GM21367 (cell line): ENCODE measurements at regions not wholly inside any gene's neighbourhood (a gene's known extent, or its start where the extent isn't known, plus 50 kb on each side); places are given as distances from the start of the nearest gene placed in this dataset.

Source experiments
- ATAC-seq: cut with Tn5 transposase; IDR thresholded peaks from one replicate; pipeline ENCODE4 v1.9.1; 2021; ENCODE audit not compliant: unreplicated experiment

DNA sequence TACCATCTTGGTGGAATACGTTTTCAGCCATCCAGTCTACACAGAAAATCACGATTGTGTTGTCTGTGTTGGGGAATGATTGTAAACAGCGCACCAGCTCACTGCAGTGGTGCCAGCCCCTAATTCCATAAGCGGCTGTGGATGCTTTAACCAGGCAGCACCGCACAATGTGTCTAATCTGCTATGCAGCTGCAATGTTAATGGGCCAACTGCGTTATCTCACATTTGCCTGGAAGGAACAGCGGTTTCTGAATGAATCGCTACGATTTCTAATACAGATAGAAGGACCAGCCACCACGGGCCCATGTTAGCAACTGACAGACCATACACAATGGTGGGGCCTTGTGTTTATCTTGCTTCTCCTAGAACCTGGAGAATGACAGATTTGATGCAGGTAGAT is 384.5 kb upstream of the KIRREL3 start:
- ATAC-seq, result no peak

- no peak for ATAC-seq
Observed at GRCh38 chr11:127383026-127383425, 382.5 kb upstream of the KIRREL3 start.

- ATAC-seq, result no peak
Observed at GRCh38 chr11:127381247-127381646, 380.7 kb upstream of the KIRREL3 start.

GRCh38 chr11:127379686-127380085 is 379.1 kb upstream of the KIRREL3 start:
- ATAC-seq, result no peak

DNA sequence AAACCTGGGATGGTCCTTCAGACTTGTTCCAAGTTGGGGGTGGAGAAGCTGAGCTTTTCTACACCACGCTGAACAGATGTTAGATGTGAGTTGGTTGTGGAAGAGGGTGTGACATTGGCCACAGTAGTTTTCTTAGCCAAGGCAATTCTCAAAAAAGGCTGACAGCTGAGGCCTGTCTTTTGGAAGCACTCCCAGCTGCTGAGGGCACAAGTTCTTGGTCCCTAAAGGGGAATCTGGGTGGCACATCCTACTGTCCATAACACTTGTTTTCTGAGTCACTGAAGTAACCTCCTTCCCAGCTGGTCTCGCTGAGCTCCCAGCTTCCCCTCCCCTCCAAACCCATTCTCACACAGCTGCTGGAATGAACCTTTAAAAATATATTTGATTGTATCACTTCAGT is 375.7 kb upstream of the KIRREL3 start:
- no peak for ATAC-seq

GRCh38 chr11:127369356-127369755 is 368.8 kb upstream of the KIRREL3 start:
- ATAC-seq, result no peak

DNA sequence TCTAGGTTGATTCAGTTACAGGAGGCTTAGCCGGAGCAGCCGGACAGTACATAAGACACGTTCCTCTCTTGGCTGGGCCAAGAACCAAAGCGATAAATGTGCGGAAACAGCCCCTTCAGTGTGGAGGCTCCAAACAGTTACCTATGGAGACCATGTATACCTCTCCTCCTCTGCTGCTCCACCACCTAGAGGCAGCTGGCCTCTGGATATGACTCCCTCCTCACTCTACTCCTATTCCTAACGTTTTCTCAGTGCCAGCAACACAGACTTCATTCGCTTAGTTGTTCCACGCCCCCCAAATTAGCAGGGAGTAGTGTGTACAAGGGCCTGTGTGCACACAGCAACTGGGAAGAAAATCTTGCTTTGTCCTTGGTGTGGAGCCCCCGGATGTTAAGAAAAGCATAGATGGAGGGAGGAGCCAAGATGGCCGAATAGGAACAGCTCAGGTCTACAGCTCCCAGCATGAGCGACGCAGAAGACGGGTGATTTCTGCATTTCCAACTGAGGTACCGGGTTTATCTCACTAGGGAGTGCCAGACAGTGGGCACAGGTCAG is 362.3 kb upstream of the KIRREL3 start:
- ATAC-seq, result no peak

- ATAC-seq, result no peak
Observed at GRCh38 chr11:127358160-127358559, 357.6 kb upstream of the KIRREL3 start.

DNA sequence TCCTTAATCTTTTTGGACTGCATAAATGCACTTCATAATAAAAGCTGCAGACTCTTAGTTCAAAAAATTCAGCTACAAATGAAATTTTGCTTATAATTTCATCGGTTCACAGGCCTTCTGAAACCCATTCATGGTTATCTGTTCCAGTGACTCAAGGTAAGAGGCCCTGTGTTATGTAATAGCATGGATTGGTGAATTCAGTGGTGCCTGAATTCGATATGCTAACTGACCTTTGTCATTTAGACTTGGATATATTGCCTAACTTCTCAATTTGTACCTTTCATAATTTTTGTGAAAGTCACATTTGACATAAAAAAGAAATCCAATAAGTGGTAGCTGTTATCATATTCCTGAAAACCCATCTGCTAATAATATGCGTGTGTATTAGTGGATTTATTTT is 349.9 kb upstream of the KIRREL3 start:
- ATAC-seq, result no peak

DNA sequence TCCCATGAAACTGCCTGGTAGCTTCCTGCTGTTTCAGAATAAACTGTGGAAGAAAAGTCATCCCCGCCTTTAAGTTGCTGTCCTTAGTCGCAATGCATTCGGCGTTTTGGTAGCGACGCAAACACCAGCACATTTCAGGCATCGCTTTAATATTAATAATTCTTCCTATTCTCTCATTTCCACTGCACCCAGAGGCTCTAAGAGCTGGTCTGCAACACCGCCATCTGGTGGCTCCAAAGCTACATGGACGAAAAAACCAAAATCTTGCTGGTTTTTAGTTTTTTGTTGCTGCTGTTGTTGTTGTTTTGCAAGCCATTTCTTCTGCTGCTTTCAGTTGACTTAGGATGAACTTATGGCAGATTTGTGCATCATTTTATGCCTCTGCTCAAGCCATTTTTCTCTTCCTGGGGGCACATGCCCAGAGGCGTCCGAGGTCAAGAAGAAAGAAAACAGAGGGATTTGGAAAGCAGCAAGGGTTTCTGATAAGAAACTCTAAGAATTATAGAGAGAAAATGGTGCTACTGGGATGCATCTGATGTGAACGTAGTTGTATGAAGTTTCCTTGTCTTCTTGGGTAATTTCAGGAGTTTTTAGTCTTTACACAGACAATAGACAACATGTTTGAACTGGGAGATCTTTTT is 345.4 kb upstream of the KIRREL3 start:
- no peak for ATAC-seq

DNA sequence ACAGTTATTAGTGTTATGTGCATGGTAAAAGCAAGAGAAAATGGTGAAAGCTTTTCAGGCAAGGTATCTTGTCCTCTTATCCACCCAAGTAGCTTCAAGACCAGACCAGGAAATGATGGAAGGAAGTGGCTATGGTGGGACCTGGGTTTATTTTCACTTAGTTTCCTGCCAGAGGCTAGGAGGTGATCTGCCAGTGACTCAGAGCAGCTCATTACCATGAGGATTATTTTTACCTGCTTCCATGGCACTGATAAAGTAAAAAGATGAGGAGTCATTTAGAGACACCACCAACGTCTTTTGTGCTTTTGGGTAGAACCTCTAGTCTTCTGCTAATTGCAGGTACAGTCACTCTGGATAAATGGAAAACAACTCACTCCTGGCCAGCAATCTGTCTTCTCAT is 339.9 kb upstream of the KIRREL3 start:
- ATAC-seq, result no peak

DNA sequence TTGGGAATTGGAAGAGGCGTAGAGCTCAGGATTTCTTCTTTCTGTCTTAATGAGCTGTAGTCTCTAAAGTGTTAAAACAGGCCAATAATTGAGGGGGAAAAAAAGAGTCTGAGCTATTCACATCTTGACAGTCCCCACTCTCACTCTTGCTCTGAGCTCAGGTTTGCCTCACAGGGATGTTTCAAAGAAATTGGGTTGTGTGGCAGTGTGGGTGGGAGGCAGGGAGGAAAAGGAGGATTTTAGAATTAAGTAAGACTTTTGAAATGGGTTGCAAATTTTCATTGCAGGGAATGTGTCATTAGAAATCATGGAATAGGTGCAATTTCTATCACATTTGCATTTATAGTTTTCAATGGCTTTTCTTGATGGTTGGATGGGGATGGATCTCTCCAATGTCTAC is 338.8 kb upstream of the KIRREL3 start:
- ATAC-seq, result no peak

- no peak for ATAC-seq
Observed at GRCh38 chr11:127338380-127339259, 338.1 kb upstream of the KIRREL3 start.

DNA sequence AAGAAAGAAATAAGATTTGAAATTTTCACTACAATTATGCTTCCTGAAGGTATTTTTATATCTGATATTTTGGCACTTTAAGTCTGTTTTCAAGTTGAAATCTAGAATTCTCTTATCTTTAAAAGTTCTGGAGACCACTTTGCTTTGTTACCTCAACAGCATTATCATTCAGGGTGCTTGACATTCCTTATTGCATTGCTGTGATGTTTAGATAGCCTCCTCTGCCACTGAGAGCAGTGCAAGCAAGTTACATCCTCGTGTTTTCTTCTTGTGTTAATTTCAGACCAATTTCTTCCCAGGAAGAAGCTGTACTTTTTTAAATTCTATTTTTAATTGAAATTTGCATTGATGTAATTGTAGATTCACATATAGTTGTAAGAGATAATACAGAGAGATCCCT is 333.9 kb upstream of the KIRREL3 start:
- no peak for ATAC-seq

DNA sequence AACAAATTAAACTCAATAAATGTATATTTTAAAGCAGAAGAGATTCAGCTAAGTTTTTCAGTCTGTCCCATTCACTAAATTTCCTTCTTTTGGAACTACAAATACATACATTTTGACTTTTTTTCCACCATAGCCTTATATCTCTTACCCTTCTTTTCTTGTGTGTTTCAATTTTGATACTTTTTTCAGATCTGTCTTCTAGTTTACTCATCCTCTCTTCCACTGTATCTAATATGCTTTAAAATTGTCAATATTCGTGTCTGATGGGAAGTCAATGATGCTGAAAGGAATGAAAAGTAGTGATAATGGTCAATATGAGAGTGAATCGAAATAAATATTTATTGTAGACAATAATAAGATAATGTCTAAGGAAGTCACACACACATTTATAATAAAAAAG is 332.3 kb upstream of the KIRREL3 start:
- no peak for ATAC-seq

DNA sequence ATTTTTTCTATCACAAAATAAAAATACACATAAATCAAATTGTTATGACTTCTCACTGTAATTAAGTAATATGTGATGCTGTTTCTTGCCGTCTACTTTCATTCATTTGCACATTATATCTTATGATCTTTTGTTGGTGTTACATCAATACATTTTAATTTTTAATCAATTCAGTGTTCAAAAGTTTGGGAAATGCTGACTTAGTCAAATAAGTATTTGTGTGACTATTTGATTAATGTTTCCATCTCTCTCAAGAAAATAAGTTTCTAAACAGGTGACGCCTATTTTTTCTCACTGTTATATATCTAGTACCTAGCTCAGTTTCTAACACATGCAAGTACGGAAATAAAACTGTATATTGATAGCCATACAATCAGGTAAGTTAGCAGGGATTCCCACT is 329.5 kb upstream of the KIRREL3 start:
- no peak for ATAC-seq

DNA sequence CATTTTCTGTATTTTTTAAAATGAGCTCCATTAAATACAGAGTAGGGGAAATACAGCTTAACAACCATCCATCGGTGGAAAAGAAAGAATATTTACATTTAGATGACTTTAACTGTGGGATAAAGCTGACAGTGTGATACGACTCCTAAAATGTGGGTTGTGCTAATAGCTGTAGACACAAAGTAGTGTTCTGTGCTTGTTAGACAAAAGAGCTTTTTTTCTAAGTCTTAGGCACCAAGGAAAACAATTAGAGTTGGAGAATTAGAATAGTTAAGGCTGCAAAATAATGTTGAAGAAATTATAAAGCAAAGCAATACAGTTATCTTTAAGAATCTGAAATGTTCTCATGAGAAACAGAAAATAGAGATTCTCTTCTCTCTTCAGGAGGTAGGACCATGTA is 307.7 kb upstream of the KIRREL3 start:
- no peak for ATAC-seq

- no peak for ATAC-seq
Observed at GRCh38 chr11:127307700-127308099, 307.1 kb upstream of the KIRREL3 start.

GRCh38 chr11:127304634-127305033 is 304.1 kb upstream of the KIRREL3 start:
- ATAC-seq, result no peak

GRCh38 chr11:127288926-127289325 is 288.4 kb upstream of the KIRREL3 start:
- ATAC-seq, result no peak

- no peak for ATAC-seq
Observed at GRCh38 chr11:127281534-127281933, 281.0 kb upstream of the KIRREL3 start.

DNA sequence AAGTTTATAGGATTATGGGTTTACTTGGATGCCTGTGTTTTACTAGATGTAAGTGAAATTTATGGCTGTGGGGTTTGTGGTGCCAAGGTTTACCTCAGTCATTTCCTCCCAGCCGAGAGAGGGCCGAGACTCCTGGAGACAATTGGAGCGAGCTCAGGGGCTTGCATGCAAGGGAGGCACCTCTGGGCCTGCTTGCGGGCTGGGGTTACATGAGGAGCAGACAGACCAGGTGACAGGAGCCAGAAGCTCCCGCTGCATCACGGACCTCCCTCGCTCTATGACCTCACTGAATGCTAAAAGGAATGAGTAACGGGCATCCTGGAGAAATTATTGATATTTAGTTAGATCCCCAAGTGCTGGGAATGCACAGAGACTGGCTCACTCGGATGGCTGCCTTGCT is 275.2 kb upstream of the KIRREL3 start:
- no peak for ATAC-seq
